Stimulated activated CD4-positive, alpha-beta T cell treated with anti-CD3 and anti-CD28 coated beads, TNF-alpha, amount 100 ng/mL, for 24 hours (primary cell): ENCODE measurements at regions not wholly inside any gene's neighbourhood (a gene's known extent, or its start where the extent isn't known, plus 50 kb on each side); places are given as distances from the start of the nearest gene placed in this dataset.
"Not testable (repeated sequence)": the region's sequence is repeated elsewhere in the genome, so short reads cannot be mapped to it uniquely, and the experiment has no call there.

Experiments used
- DNase-seq, 3 experiments: peaks; one replicate each; pipeline ENCODE4 v3.0.0-alpha.2; 2020; ENCODE audit warnings: low read depth in 3 of 3

DNA sequence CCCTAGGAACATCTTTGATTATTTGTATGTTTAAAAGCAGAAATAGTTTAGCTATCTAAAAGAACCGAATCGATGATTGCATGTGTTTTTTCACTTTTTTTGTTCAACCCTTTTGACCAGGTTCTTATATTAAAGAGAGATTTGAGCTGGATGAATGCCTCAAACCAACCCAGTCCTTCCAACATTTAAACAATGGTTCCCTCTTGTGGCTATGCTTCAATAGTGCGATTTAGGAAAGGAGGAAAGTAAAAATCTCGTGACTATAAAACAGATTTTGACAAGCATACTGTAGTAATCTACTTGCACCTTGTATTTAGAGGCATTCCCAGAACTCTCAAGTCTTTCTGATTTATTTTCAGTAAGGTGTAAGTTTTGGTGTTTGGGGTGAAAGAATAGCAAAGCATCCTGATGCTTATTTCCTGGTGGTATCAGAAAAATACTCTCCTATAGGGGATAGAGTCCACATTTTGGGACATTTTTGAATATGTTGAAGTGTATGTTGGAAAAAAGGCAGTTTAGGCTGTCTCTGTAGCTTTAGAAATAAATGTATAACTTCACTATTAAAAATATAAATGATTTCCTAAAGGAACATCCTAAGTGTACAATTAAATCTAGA, 159.6 kb upstream of the KCNH8 start:
- DNase-seq, result no peak

- no peak for DNase-seq
Observed at GRCh38 chr3:18987862-18988447, 160.4 kb upstream of the KCNH8 start.

DNA sequence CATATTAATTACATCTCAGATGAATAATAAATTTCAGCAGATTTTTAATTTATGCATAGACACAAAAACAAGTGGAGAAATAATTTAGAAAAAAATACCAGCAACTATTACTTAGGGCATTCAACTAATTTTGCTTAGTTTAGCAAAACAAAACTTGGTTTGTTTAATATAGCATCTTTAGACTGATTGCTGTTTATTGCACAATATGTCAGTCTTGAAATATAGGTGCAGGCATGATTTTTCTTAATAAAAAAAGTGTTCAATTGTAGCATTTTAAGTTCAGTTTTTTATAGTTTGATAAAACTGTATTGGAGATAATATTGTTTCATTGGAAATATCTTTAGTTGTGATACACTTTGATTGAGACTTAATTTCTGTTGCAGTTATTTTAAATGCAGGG, 161.2 kb upstream of the KCNH8 start:
- DNase-seq, result no peak

GRCh38 chr3:18982920-18983319, 165.4 kb upstream of the KCNH8 start:
- DNase-seq, result no peak

GRCh38 chr3:18976102-18976501, 172.2 kb upstream of the KCNH8 start:
- DNase-seq, result not testable (repeated sequence)

- no peak for DNase-seq
Observed at GRCh38 chr3:18968120-18968519, 180.2 kb upstream of the KCNH8 start.

DNA sequence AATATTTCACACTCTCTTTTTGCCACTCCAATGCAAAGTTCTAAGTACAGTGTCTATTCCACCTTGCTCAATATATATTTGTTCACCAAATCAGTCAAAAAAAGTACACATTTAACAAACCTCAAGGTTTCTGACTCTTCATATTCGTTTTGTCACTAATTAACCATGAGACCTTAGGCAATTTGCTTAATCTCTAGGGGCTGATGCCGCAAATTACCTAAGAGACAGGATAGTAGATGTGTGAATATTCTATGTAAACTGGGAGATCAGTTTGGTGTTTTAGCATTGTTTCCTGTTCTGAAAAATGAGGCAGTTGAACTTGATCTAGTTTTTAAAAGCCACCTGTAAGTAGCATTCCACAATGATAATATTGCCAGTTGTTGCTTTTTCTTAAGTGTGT, 182.5 kb upstream of the KCNH8 start:
- DNase-seq, result no peak

DNA sequence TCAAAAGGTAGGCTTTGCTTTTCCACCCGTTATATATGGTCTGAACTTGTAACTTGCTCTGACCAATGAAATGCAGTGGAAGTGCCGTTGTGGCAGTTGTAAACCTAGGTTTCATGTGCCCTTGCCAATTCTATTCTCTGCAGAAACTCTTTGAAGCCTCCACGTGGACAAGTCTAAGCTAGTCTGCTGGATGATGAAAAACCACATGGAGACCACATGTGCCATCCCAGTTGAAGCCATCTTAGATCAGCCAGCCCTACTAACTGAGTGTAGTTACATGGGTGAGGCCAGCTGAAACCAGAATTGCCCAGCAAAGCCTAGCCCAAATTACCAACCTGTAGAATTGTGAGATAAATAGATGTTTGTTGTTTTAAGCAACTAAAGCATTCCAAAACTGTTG, 183.7 kb upstream of the KCNH8 start:
- no peak for DNase-seq

- no peak for DNase-seq
Observed at GRCh38 chr3:18951333-18951732, 197.0 kb upstream of the KCNH8 start.

DNA sequence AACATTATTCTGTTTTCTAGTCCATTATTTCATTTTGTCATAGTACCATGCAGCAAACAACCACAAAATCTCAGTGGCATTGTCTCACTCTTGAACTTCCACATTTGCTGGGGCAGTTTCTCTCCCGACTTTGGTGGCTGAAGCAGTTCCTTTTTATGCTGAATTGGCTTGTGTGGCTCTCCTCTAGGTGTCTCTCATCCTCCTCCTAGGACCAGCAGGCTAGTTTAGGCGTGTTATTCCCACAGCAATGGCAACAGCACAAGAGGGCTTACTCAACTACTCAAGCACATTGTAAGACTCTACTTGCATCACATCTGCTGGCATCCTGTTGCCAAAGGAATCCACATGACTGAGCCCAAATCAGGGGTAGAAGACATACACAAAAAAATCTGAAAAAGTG, 201.8 kb upstream of the KCNH8 start:
- no peak for DNase-seq

GRCh38 chr3:18937574-18937973, 210.7 kb upstream of the KCNH8 start:
- DNase-seq, result no peak

DNA sequence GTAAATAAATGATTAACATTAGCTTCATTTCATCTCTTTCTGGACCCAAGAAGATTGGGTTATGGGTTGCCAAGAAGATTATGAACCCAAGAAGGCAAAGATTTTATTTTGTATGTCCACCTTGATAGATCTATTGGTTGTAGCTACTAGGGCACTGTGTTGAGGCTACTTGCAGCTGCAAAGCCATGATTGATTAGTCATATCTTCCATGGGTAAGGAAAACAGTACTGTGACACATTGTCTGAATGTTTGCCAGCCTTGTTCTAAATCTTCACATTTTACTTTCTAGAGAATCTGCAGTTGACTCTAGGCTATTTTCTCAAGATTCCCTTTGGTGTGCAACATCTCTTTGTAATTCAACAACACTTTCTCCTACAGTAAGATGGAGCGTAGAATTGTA, 229.2 kb upstream of the KCNH8 start:
- no peak for DNase-seq

GRCh38 chr3:18917923-18918322, 230.4 kb upstream of the KCNH8 start:
- DNase-seq, result no peak

DNA sequence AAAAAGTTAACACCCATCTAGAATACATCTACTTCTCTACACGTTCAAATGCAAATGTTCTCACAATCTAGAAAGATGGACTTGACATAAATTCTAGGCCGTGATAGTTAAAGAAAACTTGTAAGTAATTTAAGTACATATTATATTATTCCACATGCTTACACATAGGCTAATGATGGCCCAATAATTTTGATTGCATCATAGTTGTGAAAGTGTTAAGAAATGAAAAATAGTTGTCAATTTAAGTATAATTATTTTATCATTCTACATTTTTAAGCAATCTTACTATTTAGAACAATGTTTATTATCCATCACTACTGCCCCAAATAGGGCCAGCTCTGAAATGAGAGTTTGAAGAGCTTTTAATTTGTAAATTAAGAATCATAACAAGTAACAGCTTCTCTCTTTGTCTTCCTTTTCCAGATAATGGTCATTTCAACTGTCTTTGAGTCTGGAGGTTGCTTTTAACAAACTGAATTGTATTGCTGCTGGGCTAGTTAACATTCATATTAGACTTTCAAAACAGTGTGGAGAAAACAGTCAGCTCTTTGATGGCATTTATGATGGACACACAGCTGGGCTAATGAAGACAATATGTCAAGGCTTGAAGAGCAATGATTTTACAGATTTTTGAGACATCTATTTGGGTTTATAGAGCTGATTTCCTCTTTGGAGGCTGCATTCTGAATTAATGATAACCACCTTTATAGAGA, 246.1 kb upstream of the KCNH8 start:
- DNase-seq, result no peak

- DNase-seq, result no peak
Observed at GRCh38 chr3:18901571-18901970, 246.7 kb upstream of the KCNH8 start.

DNA sequence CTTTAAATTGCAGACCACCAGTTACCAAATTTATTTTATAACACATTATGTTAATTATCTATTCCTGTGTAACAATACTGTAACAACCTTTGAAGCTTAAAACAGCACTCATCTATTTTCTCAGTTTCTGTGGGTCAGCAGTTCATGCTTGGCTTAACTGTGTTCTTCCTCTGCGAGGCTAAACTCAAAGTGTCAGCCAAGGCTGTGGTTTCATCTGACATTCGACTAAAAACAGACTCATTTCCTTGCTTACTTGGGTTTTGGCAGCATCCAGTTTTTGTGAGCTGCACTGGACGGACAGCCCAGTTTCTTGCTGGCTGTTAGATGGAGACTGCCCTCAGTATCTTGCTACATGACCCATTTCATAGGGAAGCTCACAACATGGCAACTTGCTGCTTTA, 247.3 kb upstream of the KCNH8 start:
- DNase-seq, result no peak

GRCh38 chr3:18898911-18899310, 249.4 kb upstream of the KCNH8 start:
- DNase-seq, result no peak

GRCh38 chr3:18892756-18893155, 255.6 kb upstream of the KCNH8 start:
- no peak for DNase-seq

- DNase-seq, result no peak
Observed at GRCh38 chr3:18892047-18892446, 256.3 kb upstream of the KCNH8 start.

- peak in 1 of 3 experiments; percentile 2 for DNase-seq
Observed at GRCh38 chr3:18891641-18892040, 256.7 kb upstream of the KCNH8 start.

DNA sequence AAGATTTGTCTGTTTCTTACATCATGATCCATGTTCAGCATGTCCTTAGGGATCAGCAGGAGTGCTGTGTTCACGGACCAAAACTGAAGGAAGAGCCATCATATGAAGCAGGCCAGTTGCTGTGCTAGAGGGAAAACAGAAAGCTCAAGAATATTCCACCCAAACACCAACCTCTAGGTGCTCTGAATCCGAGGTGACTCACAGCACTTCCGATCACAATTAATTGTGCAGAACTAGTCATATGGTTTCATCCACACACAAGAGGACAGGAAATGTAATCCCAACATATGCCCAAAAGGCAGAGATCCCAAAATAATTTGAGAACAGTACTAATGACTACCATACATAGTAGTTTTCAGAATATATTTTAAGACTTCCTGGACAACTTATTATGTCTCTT, 257.9 kb upstream of the KCNH8 start:
- no peak for DNase-seq

GRCh38 chr3:18888819-18889218, 259.5 kb upstream of the KCNH8 start:
- DNase-seq, result no peak

DNA sequence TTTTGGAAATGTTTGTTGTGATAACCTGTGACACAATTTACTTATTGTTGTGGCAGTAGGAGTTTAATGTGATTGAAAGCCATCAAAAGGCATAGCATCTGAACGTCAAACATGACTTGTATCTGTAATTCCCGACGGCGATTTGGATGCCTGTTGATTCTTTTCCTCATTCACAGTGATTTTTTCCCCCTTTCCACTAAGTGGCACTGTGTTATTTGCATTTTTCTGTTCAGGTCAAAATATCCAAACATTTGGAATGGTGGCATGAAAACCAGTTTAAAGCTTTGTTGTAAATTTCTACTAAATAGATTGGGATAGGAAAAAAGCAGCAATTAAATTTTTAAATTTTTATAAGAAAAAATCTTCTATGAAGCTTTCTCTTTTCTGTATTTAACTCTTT, 259.9 kb upstream of the KCNH8 start:
- no peak for DNase-seq
